H54 (cell line): ENCODE measurements at regions not wholly inside any gene's neighbourhood (a gene's known extent, or its start where the extent isn't known, plus 50 kb on each side); places are given as distances from the start of the nearest gene placed in this dataset.
"Not testable (repeated sequence)": the region's sequence is repeated elsewhere in the genome, so short reads cannot be mapped to it uniquely, and the experiment has no call there.

Source experiments
- DNase-seq: peaks from one replicate; pipeline ENCODE4 v3.0.0; 2011; ENCODE audit warnings: low spot score, mixed read lengths; ENCODE audit not compliant: insufficient read length
- FAIRE-seq: peaks from 3 replicates; lab custom pipeline; 2011; peaks lifted over from hg19 to GRCh38; lab: Jason Lieb, UNC
- POLR2A ChIP-seq: IDR thresholded peaks from 2 replicates; pipeline ENCODE4 v1.6.1; 2011; ENCODE audit warnings: low read depth, mild to moderate bottlenecking, low read length

GRCh38 chr9:18314316-18314715 lies 159.6 kb upstream of the ADAMTSL1 start:
- no peak for TF ChIP-seq POLR2A
- DNase-seq (no peak), FAIRE-seq (no peak)

- DNase-seq (no peak), FAIRE-seq (no peak)
- no peak for TF ChIP-seq POLR2A
These were observed 156.1 kb upstream of the ADAMTSL1 start for GRCh38 chr9:18317896-18318295.

- peak; percentile 81 for FAIRE-seq
- no peak for TF ChIP-seq POLR2A
- no peak for DNase-seq
These were observed 154.0 kb upstream of the ADAMTSL1 start for GRCh38 chr9:18319918-18320445.

GRCh38 chr9:18324928-18325745 lies 148.8 kb upstream of the ADAMTSL1 start:
- FAIRE-seq = peak; percentile 62
- no peak for TF ChIP-seq POLR2A
- DNase-seq = no peak

- DNase-seq, FAIRE-seq: not testable (repeated sequence)
These were observed 148.3 kb upstream of the ADAMTSL1 start for GRCh38 chr9:18325746-18326011.

- no peak for TF ChIP-seq POLR2A
- FAIRE-seq = peak; percentile 91
- DNase-seq = no peak
These were observed 146.8 kb upstream of the ADAMTSL1 start for GRCh38 chr9:18327121-18327520.

GRCh38 chr9:18330401-18331309 lies 143.3 kb upstream of the ADAMTSL1 start:
- DNase-seq (no peak), FAIRE-seq (no peak)
- TF ChIP-seq POLR2A = no peak

- FAIRE-seq (no peak), DNase-seq (no peak)
- TF ChIP-seq POLR2A = no peak
These were observed 142.7 kb upstream of the ADAMTSL1 start for GRCh38 chr9:18331310-18331684.

GRCh38 chr9:18331808-18332209 lies 142.1 kb upstream of the ADAMTSL1 start:
- TF ChIP-seq POLR2A = no peak
- FAIRE-seq (no peak), DNase-seq (no peak)

GRCh38 chr9:18333157-18333556 lies 140.8 kb upstream of the ADAMTSL1 start:
- no peak for TF ChIP-seq POLR2A
- no peak for DNase-seq
- FAIRE-seq = no peak

GRCh38 chr9:18335825-18336224 lies 138.1 kb upstream of the ADAMTSL1 start:
- TF ChIP-seq POLR2A = no peak
- DNase-seq (no peak), FAIRE-seq (peak; percentile 52)

GRCh38 chr9:18338042-18338441 lies 135.9 kb upstream of the ADAMTSL1 start:
- DNase-seq = peak; percentile 8
- TF ChIP-seq POLR2A = no peak
- peak; percentile 86 for FAIRE-seq

- DNase-seq = no peak
- no peak for TF ChIP-seq POLR2A
- FAIRE-seq = no peak
These were observed 130.2 kb upstream of the ADAMTSL1 start for GRCh38 chr9:18343784-18344183.

- no peak for TF ChIP-seq POLR2A
- no peak for DNase-seq
- FAIRE-seq = no peak
These were observed 127.2 kb upstream of the ADAMTSL1 start for GRCh38 chr9:18346745-18347144.
